Epithelial cell of esophagus (primary cell): ENCODE measurements at regions not wholly inside any gene's neighbourhood (a gene's known extent, or its start where the extent isn't known, plus 50 kb on each side); places are given as distances from the start of the nearest gene placed in this dataset.
A peak's percentile ranks its signal among the peaks of the same experiment; 100 is the strongest.

ENCODE experiments used
- DNase-seq: peaks from one replicate; pipeline ENCODE4 v3.0.0; 2010; ENCODE audit warnings: low read depth
- H3K4me3 ChIP-seq: 2 replicates; pipeline ENCODE4 v1.5.1; 2011; ENCODE audit warnings: mild to moderate bottlenecking, low read length, control low read depth
- CTCF ChIP-seq: IDR thresholded peaks from 2 replicates; pipeline ENCODE4 v1.5.1; 2011; ENCODE audit warnings: low read depth, mild to moderate bottlenecking, low read length, control low read depth, inconsistent platforms; ENCODE audit not compliant: insufficient read depth; ENCODE audit errors: missing control alignments

GRCh38 chr16:81185416-81185815 lies 53.1 kb upstream of the BCO1 start:
- no peak overlapping the region for H3K4me3 ChIP-seq
- DNase-seq, result no peak
- no peak for TF ChIP-seq CTCF

GRCh38 chr16:81181013-81181720 lies 57.3 kb upstream of the BCO1 start:
- H3K4me3 ChIP-seq, result no peak overlapping the region
- no peak for TF ChIP-seq CTCF
- peak; percentile 97 for DNase-seq

- TF ChIP-seq CTCF, result no peak
- no peak overlapping the region for H3K4me3 ChIP-seq
- no peak for DNase-seq
These were observed 57.9 kb upstream of the BCO1 start for GRCh38 chr16:81180578-81180977.

GRCh38 chr16:81179219-81179618 lies 59.3 kb upstream of the BCO1 start:
- no peak overlapping the region for H3K4me3 ChIP-seq
- TF ChIP-seq CTCF, result no peak
- no peak for DNase-seq

- no peak for TF ChIP-seq CTCF
- H3K4me3 ChIP-seq, result no peak overlapping the region
- DNase-seq, result peak; percentile 52
These were observed 63.1 kb upstream of the BCO1 start for GRCh38 chr16:81175325-81175891.

- DNase-seq, result peak; percentile 47
- TF ChIP-seq CTCF, result no peak
- H3K4me3 ChIP-seq, result no peak overlapping the region
These were observed 63.7 kb upstream of the BCO1 start for GRCh38 chr16:81174644-81175324.
